Fibroblast of the aortic adventitia (primary cell): ENCODE measurements at regions not wholly inside any gene's neighbourhood (a gene's known extent, or its start where the extent isn't known, plus 50 kb on each side); places are given as distances from the start of the nearest gene placed in this dataset.
"Not testable (repeated sequence)": the region's sequence is repeated elsewhere in the genome, so short reads cannot be mapped to it uniquely, and the experiment has no call there.

Experiments
- DNase-seq: peaks from one replicate; pipeline ENCODE4 v3.0.0-alpha.2; 2010; ENCODE audit warnings: low read depth
- H3K4me3 ChIP-seq: 2 replicates; pipeline ENCODE4 v1.5.1; 2011; ENCODE audit warnings: low read depth, mild to moderate bottlenecking, control low read depth, low read length, moderate library complexity
- TF ChIP-seq, protein P1 (sequence below): IDR thresholded peaks from 2 replicates; pipeline ENCODE4 v1.5.1; 2011; ENCODE audit warnings: mild to moderate bottlenecking, low read length, control low read depth, inconsistent platforms; ENCODE audit not compliant: insufficient read depth

DNA sequence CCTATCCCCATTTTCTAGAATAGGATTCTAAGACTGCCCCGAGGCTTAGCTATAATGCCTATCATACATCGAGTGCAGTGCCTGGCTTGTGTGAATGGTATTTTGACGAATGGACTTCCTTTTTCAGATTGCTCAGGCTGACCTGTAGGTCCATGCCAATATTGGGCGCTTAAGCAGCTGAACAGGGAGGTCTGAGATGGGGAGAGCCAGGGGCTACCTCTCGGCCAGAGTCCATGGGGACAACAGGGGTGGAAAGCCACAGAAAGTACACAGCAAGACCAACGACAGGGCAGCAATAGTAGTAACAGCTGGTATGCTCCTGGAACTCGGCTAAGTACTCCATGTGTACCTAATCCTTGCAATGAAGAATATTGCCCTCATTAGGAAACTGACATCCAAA lies 91.7 kb upstream of the WSCD1 start:
- H3K4me3 ChIP-seq: no peak overlapping the region
- TF ChIP-seq, protein P1, sequence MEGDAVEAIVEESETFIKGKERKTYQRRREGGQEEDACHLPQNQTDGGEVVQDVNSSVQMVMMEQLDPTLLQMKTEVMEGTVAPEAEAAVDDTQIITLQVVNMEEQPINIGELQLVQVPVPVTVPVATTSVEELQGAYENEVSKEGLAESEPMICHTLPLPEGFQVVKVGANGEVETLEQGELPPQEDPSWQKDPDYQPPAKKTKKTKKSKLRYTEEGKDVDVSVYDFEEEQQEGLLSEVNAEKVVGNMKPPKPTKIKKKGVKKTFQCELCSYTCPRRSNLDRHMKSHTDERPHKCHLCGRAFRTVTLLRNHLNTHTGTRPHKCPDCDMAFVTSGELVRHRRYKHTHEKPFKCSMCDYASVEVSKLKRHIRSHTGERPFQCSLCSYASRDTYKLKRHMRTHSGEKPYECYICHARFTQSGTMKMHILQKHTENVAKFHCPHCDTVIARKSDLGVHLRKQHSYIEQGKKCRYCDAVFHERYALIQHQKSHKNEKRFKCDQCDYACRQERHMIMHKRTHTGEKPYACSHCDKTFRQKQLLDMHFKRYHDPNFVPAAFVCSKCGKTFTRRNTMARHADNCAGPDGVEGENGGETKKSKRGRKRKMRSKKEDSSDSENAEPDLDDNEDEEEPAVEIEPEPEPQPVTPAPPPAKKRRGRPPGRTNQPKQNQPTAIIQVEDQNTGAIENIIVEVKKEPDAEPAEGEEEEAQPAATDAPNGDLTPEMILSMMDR: no peak
- DNase-seq: no peak

DNA sequence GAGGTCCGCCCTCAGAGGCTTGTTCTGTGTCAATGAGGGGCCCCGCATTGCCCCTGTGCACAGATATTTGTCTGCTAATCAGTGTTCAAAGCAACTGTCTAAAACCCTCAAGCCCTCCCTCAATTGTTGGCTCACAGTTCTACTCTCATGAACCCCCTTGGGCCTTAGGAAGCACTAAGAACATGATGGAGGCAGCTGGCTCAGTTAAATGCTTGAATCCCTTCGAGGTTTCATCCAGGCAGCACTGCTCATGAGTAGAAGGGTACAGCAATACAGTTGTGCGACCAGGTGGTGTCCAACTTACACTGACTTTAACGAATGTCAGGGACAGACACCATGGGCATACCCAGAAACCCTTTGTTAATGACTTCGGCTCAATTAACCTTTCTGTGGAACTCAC lies 89.2 kb upstream of the WSCD1 start:
- H3K4me3 ChIP-seq: no peak overlapping the region
- TF ChIP-seq, protein P1: no peak
- DNase-seq: no peak

DNA sequence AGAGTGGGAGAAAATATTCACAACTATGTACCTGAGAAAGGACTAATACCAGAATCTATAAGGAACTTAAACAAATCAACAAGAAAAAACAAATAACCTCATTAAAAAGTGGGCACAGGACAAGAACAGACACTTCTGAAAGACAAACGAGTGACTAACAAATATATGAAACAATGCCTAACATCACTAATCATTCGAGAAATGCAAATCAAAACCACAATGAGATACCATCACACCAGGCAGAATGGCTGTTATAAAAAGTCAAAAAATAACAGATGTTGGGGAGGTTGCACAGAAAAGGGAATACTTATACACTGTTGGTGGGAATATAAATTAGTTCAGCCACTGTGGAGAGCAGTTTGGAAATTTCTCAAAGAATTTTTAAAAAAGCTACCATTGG lies 83.5 kb upstream of the WSCD1 start:
- no peak for DNase-seq
- TF ChIP-seq, protein P1: no peak
- no peak overlapping the region for H3K4me3 ChIP-seq

DNA sequence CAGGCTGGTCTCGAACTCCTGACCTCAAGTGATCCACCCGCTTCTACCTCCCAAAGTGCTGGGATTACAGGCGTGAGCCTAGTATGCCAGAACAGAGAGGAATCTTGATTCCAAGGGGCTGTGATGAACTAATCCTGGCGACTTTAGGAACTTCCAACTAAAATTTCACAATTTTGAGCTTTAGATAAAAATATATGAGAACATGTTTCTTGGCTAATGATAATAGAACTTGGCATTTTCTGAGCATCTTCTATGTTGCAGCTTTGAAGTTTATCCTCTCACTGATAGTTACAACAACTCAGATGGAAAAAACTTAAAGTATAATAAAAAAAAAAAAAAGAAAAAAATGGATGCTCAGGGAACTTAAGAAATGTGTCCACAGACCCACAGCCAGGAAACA lies 69.8 kb upstream of the WSCD1 start:
- H3K4me3 ChIP-seq: no peak overlapping the region
- TF ChIP-seq, protein P1: no peak
- DNase-seq: no peak

DNA sequence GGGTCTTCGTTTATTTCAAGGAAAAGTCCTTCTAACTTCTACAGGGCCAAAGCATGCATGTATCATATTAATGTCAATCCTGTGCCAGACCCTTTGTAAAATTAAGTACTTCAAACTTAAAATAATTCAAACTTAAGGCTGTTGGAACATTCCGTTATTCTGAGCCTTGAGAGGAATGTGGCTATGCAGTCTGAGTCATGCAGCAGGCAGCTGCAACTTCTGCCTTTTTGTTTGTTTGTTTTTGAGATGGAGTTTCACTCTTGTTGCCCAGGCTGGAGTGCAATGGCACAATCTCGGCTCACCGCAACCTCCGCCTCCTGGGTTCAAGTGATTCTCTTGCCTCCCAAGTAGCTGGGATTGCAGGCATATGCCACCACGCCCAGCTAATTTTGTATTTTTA lies 67.0 kb upstream of the WSCD1 start:
- H3K4me3 ChIP-seq, DNase-seq: not testable (repeated sequence)

DNA sequence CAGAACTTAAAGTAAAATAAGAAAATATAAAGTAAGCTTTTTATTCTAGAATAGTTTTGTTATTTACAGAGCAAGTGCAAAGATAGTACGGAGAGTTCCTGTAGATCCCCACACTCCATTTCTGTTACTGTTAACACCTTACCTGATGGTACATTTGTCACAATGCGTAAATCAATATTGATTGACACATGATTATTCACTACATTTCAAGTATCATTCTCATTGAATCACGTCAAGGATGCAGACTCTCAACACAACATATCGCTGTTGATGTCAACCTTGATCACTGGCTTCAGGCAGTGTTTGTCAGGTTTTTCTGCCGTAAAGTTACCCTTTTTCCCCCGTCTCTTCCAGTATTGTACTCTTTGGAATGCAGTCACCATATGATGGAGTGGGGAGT lies 64.2 kb upstream of the WSCD1 start:
- TF ChIP-seq, protein P1: no peak
- DNase-seq: no peak
- no peak overlapping the region for H3K4me3 ChIP-seq

DNA sequence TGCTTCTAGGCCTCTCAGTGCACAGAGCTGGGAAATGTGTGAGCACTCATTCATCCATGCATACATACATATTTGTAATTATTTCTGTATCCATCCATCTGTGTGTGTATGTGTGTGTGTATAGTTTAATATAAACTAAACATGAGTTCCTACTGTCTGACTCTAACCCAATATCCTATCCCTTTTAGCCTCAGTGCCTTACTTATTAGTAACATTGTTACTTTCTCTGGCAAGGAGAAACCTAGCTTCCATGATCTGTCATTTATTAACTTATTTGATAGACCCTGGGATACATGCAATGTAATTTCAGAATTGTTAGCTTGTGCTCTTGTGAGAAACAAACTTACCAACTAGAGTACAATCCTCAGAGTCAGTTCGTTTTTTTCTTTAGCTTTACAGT lies 59.0 kb upstream of the WSCD1 start:
- H3K4me3 ChIP-seq: no peak overlapping the region
- TF ChIP-seq, protein P1: no peak
- DNase-seq: no peak
